Gastrocnemius medialis (tissue), 4 donors: ENCODE measurements at regions not wholly inside any gene's neighbourhood (a gene's known extent, or its start where the extent isn't known, plus 50 kb on each side); places are given as distances from the start of the nearest gene placed in this dataset.

Source experiments
- ATAC-seq, 2 donors: fragments of 150-250 bp; one replicate each; pipeline ENCODE4 v1.9.1; 2016
- DNase-seq, 2 donors: peaks; one replicate each; pipeline ENCODE4 v3.0.0-alpha.2; 2019
- H3K27ac ChIP-seq, 4 donors: fragments of 200-600 bp; sonication (generic); 1 replicate in 1 of 4; 2 replicates in 3 of 4; pipeline ENCODE4 v1.5.1; 2016 to 2018; ENCODE audit warnings: mild to moderate bottlenecking in 2 of 4, moderate library complexity in 1 of 4
- H3K27me3 ChIP-seq, 3 donors: fragments of 200-600 bp; sonication (generic) in 2 of 3; 1 replicate in 1 of 3; 2 replicates in 2 of 3; pipeline versions ENCODE4 v1.5.1 to v1.6.0; 2016 to 2019; ENCODE audit warnings: mild to moderate bottlenecking in 1 of 3, moderate library complexity in 1 of 3
- H3K36me3 ChIP-seq, 2 donors: fragments of 200-600 bp; sonication (generic) in 1 of 2; one replicate each; pipeline ENCODE4 v1.5.1; 2017 to 2018
- H3K4me1 ChIP-seq, 2 donors: fragments of 200-600 bp; sonication (generic) in 1 of 2; one replicate each; pipeline ENCODE4 v1.5.1; 2016 to 2017; ENCODE audit warnings: mild to moderate bottlenecking in 2 of 2
- H3K4me3 ChIP-seq, 4 donors: fragments of 200-600 bp; sonication (generic) in 3 of 4; 1 replicate in 1 of 4; 2 replicates in 3 of 4; pipeline ENCODE4 v1.5.1; 2016 to 2019; ENCODE audit warnings: mild to moderate bottlenecking in 2 of 4
- H3K9me3 ChIP-seq, 3 donors: fragments of 200-600 bp; sonication (generic) in 2 of 3; 1 replicate in 1 of 3; 2 replicates in 2 of 3; pipeline ENCODE4 v1.5.1; 2016 to 2019
- CTCF ChIP-seq, 5 experiments: fragments of 450-650 bp in 3 of 5; fragments of 200-600 bp in 2 of 5; sonication (generic) in 2 of 5; IDR thresholded peaks in 4 of 5; conservative IDR thresholded peaks in 1 of 5; 1 replicate in 4 of 5; 2 replicates in 1 of 5; pipeline ENCODE4 v1.5.1; 2016 to 2019; ENCODE audit warnings: antibody characterized with exemption in 5 of 5, mild to moderate bottlenecking in 3 of 5, moderate library complexity in 3 of 5
- POLR2A ChIP-seq, 2 donors: fragments of 450-650 bp; IDR thresholded peaks; one replicate each; pipeline ENCODE4 v1.6.1; 2017; ENCODE audit warnings: antibody characterized with exemption in 2 of 2, mild to moderate bottlenecking in 2 of 2, moderate library complexity in 2 of 2
- in situ Hi-C, 4 donors: fragments of 200-750 bp; cut with MboI; loops; one replicate each; pipeline versions ENCODE4 v1.15.0 to v1.8.0; 2017; ENCODE audit warnings: low sequenced_read_pairs in 4 of 4
- intact Hi-C: fragments of 100-400 bp; cut with DNase I; formaldehyde crosslinking; loops from one replicate; pipeline ENCODE4 v1.15.1; 2023; ENCODE audit warnings: low total_unique reads

GRCh38 chr3:194029846-194030245, 106.1 kb upstream of the HES1 start:
- in situ Hi-C loops, result no loop called here
- intact Hi-C loops, result no loop called here
- H3K27ac ChIP-seq, result no peak overlapping the region
- no peaks in the 10 kb centered on the region for H3K4me1 ChIP-seq
- ATAC-seq, result no peak
- TF ChIP-seq POLR2A (IDR thresholded peaks at IDR 0.05) (no peak), CTCF (IDR thresholded peaks at IDR 0.05 in 4 of 5, conservative IDR thresholded peaks at IDR 0.05 in 1 of 5) (no peak)
- no peak for DNase-seq
- H3K9me3 ChIP-seq, result no peaks in the 10 kb centered on the region
- no peak overlapping the region for H3K4me3 ChIP-seq
- no peaks in the 10 kb centered on the region for H3K27me3 ChIP-seq
- no peaks in the 10 kb centered on the region for H3K36me3 ChIP-seq

GRCh38 chr3:194030372-194030771, 105.6 kb upstream of the HES1 start:
- DNase-seq (no peak), ATAC-seq (no peak)
- Histone ChIP-seq H3K9me3 (no peaks in the 10 kb centered on the region), H3K36me3 (no peaks in the 10 kb centered on the region), H3K27ac (no peak overlapping the region), H3K4me3 (no peak overlapping the region), H3K27me3 (no peaks in the 10 kb centered on the region), H3K4me1 (no peaks in the 10 kb centered on the region)
- intact Hi-C loops (no loop called here), in situ Hi-C loops (no loop called here)
- TF ChIP-seq CTCF (IDR thresholded peaks at IDR 0.05 in 4 of 5, conservative IDR thresholded peaks at IDR 0.05 in 1 of 5) (no peak), POLR2A (IDR thresholded peaks at IDR 0.05) (no peak)

- Histone ChIP-seq H3K27me3 (no peaks in the 10 kb centered on the region), H3K4me3 (no peak overlapping the region), H3K36me3 (no peaks in the 10 kb centered on the region), H3K27ac (no peak overlapping the region), H3K4me1 (no peaks in the 10 kb centered on the region), H3K9me3 (no peaks in the 10 kb centered on the region)
- ATAC-seq (no peak), DNase-seq (no peak)
- in situ Hi-C loops, result no loop called here
- intact Hi-C loops, result no loop called here
- TF ChIP-seq CTCF (IDR thresholded peaks at IDR 0.05 in 4 of 5, conservative IDR thresholded peaks at IDR 0.05 in 1 of 5), result no peak
- TF ChIP-seq POLR2A (IDR thresholded peaks at IDR 0.05), result no peak
Observed at GRCh38 chr3:194031349-194031748, 104.6 kb upstream of the HES1 start.

- TF ChIP-seq CTCF (IDR thresholded peaks at IDR 0.05 in 4 of 5, conservative IDR thresholded peaks at IDR 0.05 in 1 of 5), result no peak
- no peak for TF ChIP-seq POLR2A (IDR thresholded peaks at IDR 0.05)
- no peaks in the 10 kb centered on the region for H3K27me3 ChIP-seq
- no peak for ATAC-seq
- no peaks in the 10 kb centered on the region for H3K9me3 ChIP-seq
- no peaks in the 10 kb centered on the region for H3K36me3 ChIP-seq
- intact Hi-C loops, result no loop called here
- no peak overlapping the region for H3K27ac ChIP-seq
- no peak for DNase-seq
- H3K4me3 ChIP-seq, result no peak overlapping the region
- H3K4me1 ChIP-seq, result no peaks in the 10 kb centered on the region
- in situ Hi-C loops, result no loop called here
Observed at GRCh38 chr3:194031867-194032635, 103.9 kb upstream of the HES1 start.
